ENCODE measurements at regions not wholly inside any gene's neighbourhood (a gene's known extent, or its start where the extent isn't known, plus 50 kb on each side); places are given as distances from the start of the nearest gene placed in this dataset.
"Not testable (repeated sequence)": the region's sequence is repeated elsewhere in the genome, so short reads cannot be mapped to it uniquely, and the experiment has no call there.

GRCh38 chr22:17318817-17319216 lies 50.4 kb upstream of the CECR2 start:
- no peak for DNase-seq

- DNase-seq: no peak
Measured at GRCh38 chr22:17315310-17315709, 54.0 kb upstream of the CECR2 start.

- DNase-seq: peak; percentile 41
Measured at GRCh38 chr22:17314487-17314886, 54.8 kb upstream of the CECR2 start.

- no peak for DNase-seq
Measured at GRCh38 chr22:17313626-17314025, 55.6 kb upstream of the CECR2 start.

GRCh38 chr22:17307566-17307965 lies 61.7 kb upstream of the CECR2 start:
- no peak for DNase-seq

- DNase-seq: no peak
Measured at GRCh38 chr22:17305076-17305475, 64.2 kb upstream of the CECR2 start.

- DNase-seq: no peak
Measured at GRCh38 chr22:17303840-17304779, 65.2 kb upstream of the CECR2 start.

- no peak for DNase-seq
Measured at GRCh38 chr22:17303441-17303839, 65.8 kb upstream of the CECR2 start.

GRCh38 chr22:17302616-17303015 lies 66.6 kb upstream of the CECR2 start:
- DNase-seq: no peak

- DNase-seq: no peak
Measured at GRCh38 chr22:17300926-17301325, 68.3 kb upstream of the CECR2 start.

- peak; percentile 5 for DNase-seq
Measured at GRCh38 chr22:17298805-17299502, 70.3 kb upstream of the CECR2 start.

GRCh38 chr22:17285656-17286055 lies 66.4 kb upstream of the ADA2 start:
- no peak for DNase-seq

GRCh38 chr22:17284888-17285287 lies 65.7 kb upstream of the ADA2 start:
- no peak for DNase-seq

GRCh38 chr22:17284466-17284865 lies 65.2 kb upstream of the ADA2 start:
- DNase-seq: no peak

- not testable (repeated sequence) for DNase-seq
Measured at GRCh38 chr22:17283865-17284264, 64.6 kb upstream of the ADA2 start.

GRCh38 chr22:17283423-17283822 lies 64.2 kb upstream of the ADA2 start:
- no peak for DNase-seq

- DNase-seq: no peak
Measured at GRCh38 chr22:17281440-17281841, 62.2 kb upstream of the ADA2 start.

GRCh38 chr22:17281026-17281425 lies 61.8 kb upstream of the ADA2 start:
- no peak for DNase-seq

- DNase-seq: no peak
Measured at GRCh38 chr22:17272511-17272991, 53.3 kb upstream of the ADA2 start.

- DNase-seq: no peak
Measured at GRCh38 chr22:17271711-17272451, 52.6 kb upstream of the ADA2 start.

- DNase-seq: no peak
Measured at GRCh38 chr22:17269607-17270261, 50.5 kb upstream of the ADA2 start.

- no peak for DNase-seq
Measured at GRCh38 chr22:17269224-17269606, 50.0 kb upstream of the ADA2 start.
